IMR-90 (cell line): ENCODE measurements at regions not wholly inside any gene's neighbourhood (a gene's known extent, or its start where the extent isn't known, plus 50 kb on each side); places are given as distances from the start of the nearest gene placed in this dataset.

Experiments
- ATAC-seq: fragments of 200-7000 bp; cut with Tn5 transposase; 2 replicates; pipeline ENCODE4 v1.9.1; 2020; ENCODE audit warnings: low read depth, mild to moderate bottlenecking, moderate library complexity
- BruUV-seq: library from RNA; stranded (reverse); fragments of 400-500 nt; replicated peaks from 2 replicates; lab custom pipeline; 2021; lab: Mats Ljungman, UMichigan
- CTCF ChIA-PET: fragments of 300-600 bp; formaldehyde crosslinking; extraction: SDS; loops from one replicate; lab custom pipeline; 2021; ENCODE audit warnings: antibody characterized with exemption; lab: Yijun Ruan, JAX
- POLR2A ChIA-PET: fragments of 300-600 bp; sonication (Branson Sonifier 250); formaldehyde crosslinking; loops from one replicate; lab custom pipeline; 2022; ENCODE audit warnings: antibody characterized with exemption; ENCODE audit not compliant: unreplicated experiment; lab: Charles Lee
- DNase-seq: peaks from one replicate; pipeline ENCODE4 v3.0.0; 2013
- H2AFZ ChIP-seq: replicated peaks from 2 replicates; pipeline ENCODE3; 2013; ENCODE audit warnings: low read length, mild to moderate bottlenecking; ENCODE audit not compliant: poor library complexity
- H2AK5ac ChIP-seq: 2 replicates; pipeline ENCODE4 v1.6.1; 2013; ENCODE audit warnings: low read depth, low read length, inconsistent platforms
- H2AK9ac ChIP-seq: replicated peaks from 2 replicates; pipeline ENCODE3; 2013; ENCODE audit warnings: mild to moderate bottlenecking, low read depth, low read length, moderate library complexity; ENCODE audit not compliant: poor library complexity
- H2BK120ac ChIP-seq: 2 replicates; pipeline ENCODE4 v1.6.1; 2013; ENCODE audit warnings: low read depth, low read length, inconsistent platforms
- H2BK15ac ChIP-seq: 3 replicates; pipeline ENCODE4 v1.6.1; 2013; ENCODE audit warnings: low read depth, low read length, inconsistent platforms
- H2BK20ac ChIP-seq: 2 replicates; pipeline ENCODE4 v1.6.1; 2013; ENCODE audit warnings: low read depth, mild to moderate bottlenecking, inconsistent platforms, low read length, moderate library complexity
- H2BK5ac ChIP-seq: 2 replicates; pipeline ENCODE4 v1.6.1; 2013; ENCODE audit warnings: mild to moderate bottlenecking, low read depth, low read length, inconsistent platforms; ENCODE audit not compliant: poor library complexity, severe bottlenecking
- H3K14ac ChIP-seq: replicated peaks from 2 replicates; pipeline ENCODE4 v1.6.1; 2013; ENCODE audit warnings: low read depth, low read length, inconsistent platforms
- H3K18ac ChIP-seq: 2 replicates; pipeline ENCODE4 v1.6.1; 2013; ENCODE audit warnings: low read depth, low read length, control low read depth
- H3K23ac ChIP-seq: 2 replicates; pipeline ENCODE4 v1.6.1; 2013; ENCODE audit warnings: low read depth, low read length, inconsistent platforms
- H3K27ac ChIP-seq: 2 replicates; pipeline ENCODE4 v1.5.1; 2013; ENCODE audit warnings: mild to moderate bottlenecking, control low read depth, low read length; ENCODE audit not compliant: insufficient read depth
- H3K27me3 ChIP-seq: 2 replicates; pipeline ENCODE4 v1.6.1; 2013; ENCODE audit warnings: low read length; ENCODE audit not compliant: control insufficient read depth, insufficient read depth
- H3K36me3 ChIP-seq: 2 replicates; pipeline ENCODE4 v1.6.1; 2013; ENCODE audit warnings: low read length, mixed read lengths; ENCODE audit not compliant: control insufficient read depth, insufficient read depth
- H3K4ac ChIP-seq: 2 replicates; pipeline ENCODE4 v1.6.1; 2013; ENCODE audit warnings: low read depth, low read length, inconsistent platforms
- H3K4me1 ChIP-seq: 2 replicates; pipeline ENCODE4 v1.6.1; 2013; ENCODE audit warnings: low read length, mixed read lengths; ENCODE audit not compliant: control insufficient read depth, insufficient read depth
- H3K4me2 ChIP-seq: 2 replicates; pipeline ENCODE4 v1.6.1; 2013; ENCODE audit warnings: low read depth, mild to moderate bottlenecking, control low read depth, low read length, moderate library complexity
- H3K4me3 ChIP-seq: 2 replicates; pipeline ENCODE4 v1.5.1; 2013; ENCODE audit warnings: low read depth, mild to moderate bottlenecking, control low read depth, low read length, moderate library complexity; ENCODE audit not compliant: insufficient read depth
- H3K56ac ChIP-seq: 2 replicates; pipeline ENCODE4 v1.6.1; 2013; ENCODE audit warnings: low read length, inconsistent platforms; ENCODE audit not compliant: insufficient read depth; ENCODE audit errors: extremely low read depth
- H3K79me1 ChIP-seq, 2 experiments: 2 replicates each; pipeline ENCODE4 v1.6.1; 2013; ENCODE audit warnings: low read length in 2 of 2, inconsistent platforms in 1 of 2, low read depth in 1 of 2
- H3K9ac ChIP-seq: 2 replicates; pipeline ENCODE4 v1.6.1; 2013; ENCODE audit warnings: low read depth, low read length, control low read depth
- H3K9me1 ChIP-seq: 2 replicates; pipeline ENCODE4 v1.6.1; 2013; ENCODE audit warnings: low read length, inconsistent platforms; ENCODE audit not compliant: insufficient read depth
- H3K9me3 ChIP-seq: 2 replicates; pipeline ENCODE4 v1.6.1; 2013; ENCODE audit warnings: low read length; ENCODE audit not compliant: control insufficient read depth, insufficient read depth
- H4K20me1 ChIP-seq: 2 replicates; pipeline ENCODE4 v1.6.1; 2013; ENCODE audit warnings: low read length, inconsistent platforms; ENCODE audit not compliant: insufficient read depth
- H4K5ac ChIP-seq: 2 replicates; pipeline ENCODE4 v1.6.1; 2013; ENCODE audit warnings: mild to moderate bottlenecking, low read depth, low read length, control low read depth
- H4K8ac ChIP-seq, 2 experiments: 2 replicates each; pipeline ENCODE4 v1.6.1; 2013; ENCODE audit warnings: low read depth in 2 of 2, low read length in 2 of 2, control low read depth in 1 of 2, inconsistent platforms in 1 of 2
- H4K91ac ChIP-seq: 2 replicates; pipeline ENCODE4 v1.6.1; 2013; ENCODE audit warnings: low read depth, low read length, inconsistent platforms; ENCODE audit not compliant: insufficient read depth
- CEBPB ChIP-seq: IDR thresholded peaks from 2 replicates; pipeline ENCODE4 v1.6.1; 2012; ENCODE audit warnings: low read depth, low read length, improper control_type of control experiment
- FOS ChIP-seq: fragments of 150-350 bp; IDR thresholded peaks from 2 replicates; pipeline ENCODE4 v1.6.1; 2016; ENCODE audit warnings: low read depth, low read length
- MAFK ChIP-seq: IDR thresholded peaks from 2 replicates; pipeline ENCODE4 v1.6.1; 2012; ENCODE audit warnings: low read depth, low read length, improper control_type of control experiment
- MXI1 ChIP-seq: IDR thresholded peaks from 2 replicates; pipeline ENCODE4 v1.6.1; 2012; ENCODE audit warnings: low read depth, mild to moderate bottlenecking, low read length, moderate library complexity, borderline replicate concordance
- NFE2L2 ChIP-seq: fragments of 150-350 bp; IDR thresholded peaks from 2 replicates; pipeline ENCODE4 v1.6.1; 2016; ENCODE audit warnings: low read depth, mild to moderate bottlenecking, low read length
- POLR2A ChIP-seq: IDR thresholded peaks from 2 replicates; pipeline ENCODE4 v1.6.1; 2012; ENCODE audit warnings: mild to moderate bottlenecking, low read depth, low read length
- RAD21 ChIP-seq: IDR thresholded peaks from 2 replicates; pipeline ENCODE4 v1.6.1; 2012; ENCODE audit warnings: low read length, improper control_type of control experiment
- RCOR1 ChIP-seq: IDR thresholded peaks from 2 replicates; pipeline ENCODE4 v1.6.1; 2012; ENCODE audit warnings: mild to moderate bottlenecking, low read length, improper control_type of control experiment; ENCODE audit not compliant: insufficient replicate concordance
- SMC3 ChIP-seq: fragments of 150-350 bp; IDR thresholded peaks from 2 replicates; pipeline ENCODE4 v1.6.1; 2016; ENCODE audit warnings: low read depth, mild to moderate bottlenecking, antibody characterized with exemption, low read length, moderate library complexity
- WGBS, 2 experiments: methylation state at CpG; one replicate each; pipeline versions ENCODE4 v1.1.5 to v1.1.7; 2013; ENCODE audit warnings: missing lambda C conversion rate in 2 of 2; ENCODE audit not compliant: insufficient read length in 1 of 2; ENCODE audit errors: extremely low coverage in 2 of 2; 5-methylcytosine and 5-hydroxymethylcytosine counted together
- dilution Hi-C: fragments of 300-500 bp; cut with HindIII; formaldehyde crosslinking; loops from one replicate; pipeline ENCODE4 v1.14.3; 2018; ENCODE audit warnings: low sequenced_read_pairs; ENCODE audit not compliant: unreplicated experiment
- in situ Hi-C: fragments of 300-500 bp; cut with MboI; formaldehyde crosslinking; loops from 3 replicates; pipeline ENCODE4 v1.14.3; 2019; ENCODE audit warnings: low sequenced_read_pairs, inconsistent platforms, mixed read lengths
- intact Hi-C: fragments of 100-400 bp; cut with micrococcal nuclease; formaldehyde crosslinking; loops from 2 replicates; pipeline ENCODE4 v1.10.0; 2022
- TF ChIP-seq, protein P1 (sequence below): fragments of 150-350 bp; IDR thresholded peaks from 2 replicates; pipeline ENCODE4 v1.6.1; 2016; ENCODE audit warnings: low read depth, mild to moderate bottlenecking, low read length, moderate library complexity, borderline replicate concordance
- TF ChIP-seq, protein P2 (sequence below): fragments of 150-350 bp; IDR thresholded peaks from 2 replicates; pipeline ENCODE4 v1.6.1; 2017; ENCODE audit warnings: mild to moderate bottlenecking, antibody characterized with exemption, low read length, low read depth
- TF ChIP-seq, protein P3 (sequence below): conservative IDR thresholded peaks from 2 replicates; pipeline ENCODE4 v1.5.1; 2012; ENCODE audit warnings: mild to moderate bottlenecking, low read depth, low read length, improper control_type of control experiment

DNA sequence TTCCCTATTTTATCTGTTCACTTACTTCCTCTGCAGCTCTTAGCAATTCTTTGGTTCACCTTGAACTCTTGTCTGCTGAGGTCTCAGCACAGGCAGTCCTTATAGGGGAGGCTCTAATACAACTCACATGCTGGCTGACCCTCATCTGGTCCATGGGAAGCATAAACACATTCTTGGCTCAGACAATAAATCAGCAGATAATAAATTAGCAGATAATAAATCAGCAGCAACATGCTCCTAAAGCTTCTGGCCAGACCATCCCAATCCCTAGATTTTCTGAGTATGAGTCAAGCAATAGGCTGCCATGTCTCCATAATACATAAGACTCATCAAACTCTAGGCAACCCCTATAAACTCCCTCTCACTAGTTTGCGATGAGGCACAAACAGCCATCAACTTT, 208.6 kb upstream of the STEAP4 start:
- Histone ChIP-seq H3K36me3 (no peaks in the 10 kb centered on the region), H3K4me2 (no peak overlapping the region), H4K20me1 (no peaks in the 10 kb centered on the region), H2BK15ac (no peak overlapping the region), H3K27me3 (no peaks in the 10 kb centered on the region), H2BK20ac (no peak overlapping the region), H2AK9ac (no peak overlapping the region), H3K18ac (no peak overlapping the region), H3K79me1 (no peaks in the 10 kb centered on the region), H2BK120ac (no peak overlapping the region), H2AFZ (no peak overlapping the region), H3K9ac (no peak overlapping the region), H3K4me1 (no peaks in the 10 kb centered on the region), H3K23ac (no peak overlapping the region), H3K14ac (no peak overlapping the region), H3K9me1 (no peaks in the 10 kb centered on the region), H4K91ac (no peak overlapping the region), H2AK5ac (no peak overlapping the region), H3K4me3 (no peak overlapping the region), H3K56ac (no peak overlapping the region), H3K9me3 (peaks cover 4% of the 10 kb centered on the region; the same call in 1 of the 2 replicates), H4K8ac (no peak overlapping the region), H3K4ac (no peak overlapping the region), H4K5ac (no peak overlapping the region), H3K27ac (no peak overlapping the region), H2BK5ac (no peak overlapping the region)
- ATAC-seq (no peak), DNase-seq (no peak)
- no CpG with 5 or more reads among the region's 1 CpG for WGBS, 2 experiments
- dilution Hi-C loops, result no loop called here
- in situ Hi-C loops, result no loop called here
- intact Hi-C loops, result no loop called here
- TF ChIP-seq NFE2L2, result no peak
- TF ChIP-seq CEBPB, result no peak
- TF ChIP-seq, protein P1, sequence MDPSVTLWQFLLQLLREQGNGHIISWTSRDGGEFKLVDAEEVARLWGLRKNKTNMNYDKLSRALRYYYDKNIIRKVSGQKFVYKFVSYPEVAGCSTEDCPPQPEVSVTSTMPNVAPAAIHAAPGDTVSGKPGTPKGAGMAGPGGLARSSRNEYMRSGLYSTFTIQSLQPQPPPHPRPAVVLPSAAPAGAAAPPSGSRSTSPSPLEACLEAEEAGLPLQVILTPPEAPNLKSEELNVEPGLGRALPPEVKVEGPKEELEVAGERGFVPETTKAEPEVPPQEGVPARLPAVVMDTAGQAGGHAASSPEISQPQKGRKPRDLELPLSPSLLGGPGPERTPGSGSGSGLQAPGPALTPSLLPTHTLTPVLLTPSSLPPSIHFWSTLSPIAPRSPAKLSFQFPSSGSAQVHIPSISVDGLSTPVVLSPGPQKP, result no peak
- TF ChIP-seq POLR2A, result no peak
- no peak for TF ChIP-seq FOS
- TF ChIP-seq, protein P2, sequence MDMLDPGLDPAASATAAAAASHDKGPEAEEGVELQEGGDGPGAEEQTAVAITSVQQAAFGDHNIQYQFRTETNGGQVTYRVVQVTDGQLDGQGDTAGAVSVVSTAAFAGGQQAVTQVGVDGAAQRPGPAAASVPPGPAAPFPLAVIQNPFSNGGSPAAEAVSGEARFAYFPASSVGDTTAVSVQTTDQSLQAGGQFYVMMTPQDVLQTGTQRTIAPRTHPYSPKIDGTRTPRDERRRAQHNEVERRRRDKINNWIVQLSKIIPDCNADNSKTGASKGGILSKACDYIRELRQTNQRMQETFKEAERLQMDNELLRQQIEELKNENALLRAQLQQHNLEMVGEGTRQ, result no peak
- no peak for TF ChIP-seq RAD21
- no peak for TF ChIP-seq MXI1
- TF ChIP-seq, protein P3, sequence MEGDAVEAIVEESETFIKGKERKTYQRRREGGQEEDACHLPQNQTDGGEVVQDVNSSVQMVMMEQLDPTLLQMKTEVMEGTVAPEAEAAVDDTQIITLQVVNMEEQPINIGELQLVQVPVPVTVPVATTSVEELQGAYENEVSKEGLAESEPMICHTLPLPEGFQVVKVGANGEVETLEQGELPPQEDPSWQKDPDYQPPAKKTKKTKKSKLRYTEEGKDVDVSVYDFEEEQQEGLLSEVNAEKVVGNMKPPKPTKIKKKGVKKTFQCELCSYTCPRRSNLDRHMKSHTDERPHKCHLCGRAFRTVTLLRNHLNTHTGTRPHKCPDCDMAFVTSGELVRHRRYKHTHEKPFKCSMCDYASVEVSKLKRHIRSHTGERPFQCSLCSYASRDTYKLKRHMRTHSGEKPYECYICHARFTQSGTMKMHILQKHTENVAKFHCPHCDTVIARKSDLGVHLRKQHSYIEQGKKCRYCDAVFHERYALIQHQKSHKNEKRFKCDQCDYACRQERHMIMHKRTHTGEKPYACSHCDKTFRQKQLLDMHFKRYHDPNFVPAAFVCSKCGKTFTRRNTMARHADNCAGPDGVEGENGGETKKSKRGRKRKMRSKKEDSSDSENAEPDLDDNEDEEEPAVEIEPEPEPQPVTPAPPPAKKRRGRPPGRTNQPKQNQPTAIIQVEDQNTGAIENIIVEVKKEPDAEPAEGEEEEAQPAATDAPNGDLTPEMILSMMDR, result no peak
- TF ChIP-seq RCOR1, result no peak
- no peak for TF ChIP-seq MAFK
- no peak for TF ChIP-seq SMC3
- CTCF ChIA-PET, result interaction anchor here (0.6 kb wide), 1 partner anchor 145 kb away, joined by 3 read pairs; no protein-coding TSS in a partner anchor
- POLR2A ChIA-PET, result no interaction called here
- no TSS peak for BruUV-seq
